ENCODE measurements at regions not wholly inside any gene's neighbourhood (a gene's known extent, or its start where the extent isn't known, plus 50 kb on each side); places are given as distances from the start of the nearest gene placed in this dataset.

GRCh38 chr14:44438936-44439335, 68.1 kb downstream of the FSCB start:
- no TSS peak for BruUV-seq (replicated peaks)
- DNase-seq, result peak; percentile 66
- intact Hi-C loops (cut with micrococcal nuclease), result loop anchor here (2.0 to 10.0 kb wide), 5 partner anchors 66 to 216 kb away; no protein-coding TSS in a partner anchor
- H3K79me2 ChIP-seq (ENCODE audit: low read length), result no peaks in the 10 kb centered on the region
- peak; percentile 95 for ATAC-seq
- H3K36me3 ChIP-seq (ENCODE audit: low read depth, low read length), result no peaks in the 10 kb centered on the region
- H3F3A ChIP-seq (ENCODE audit: low read length, unreplicated experiment), result no peaks in the 10 kb centered on the region
- H2AFZ ChIP-seq (ENCODE audit: low read length), result no peak overlapping the region
- no peaks in the 10 kb centered on the region for H3K9me2 ChIP-seq (replicated peaks; ENCODE audit: low read length)
- POLR2A ChIA-PET (ENCODE audit: unreplicated experiment), result no interaction called here
- peaks cover 8% of the 10 kb centered on the region for H3K4me1 ChIP-seq (ENCODE audit: insufficient read depth, low read length)
- CTCF ChIA-PET, result interaction anchor here (0.6 kb wide), 1 partner anchor 150 kb away, joined by 3 read pairs; no protein-coding TSS in a partner anchor
- 0 out of 2 replicates have a peak overlapping the region, but pooled peaks have one; percentile 38 for H3K27ac ChIP-seq (ENCODE audit: low read length)
- H3K4me2 ChIP-seq (ENCODE audit: low read length), result peak overlapping the region; percentile 24; the same call in 1 of the 2 replicates
- H3K27me3 ChIP-seq (ENCODE audit: low read length), result no peaks in the 10 kb centered on the region
- H3K9me3 ChIP-seq (ENCODE audit: low read length), result no peaks in the 10 kb centered on the region
- no peaks in the 10 kb centered on the region for H4K20me1 ChIP-seq (ENCODE audit: low read length)
- H3K9ac ChIP-seq (ENCODE audit: low read length), result no peak overlapping the region
- no peak for TF ChIP-seq EZH2phosphoT487 (IDR thresholded peaks at IDR 0.05; ENCODE audit: borderline replicate concordance, low read length)
- TF ChIP-seq CTCF (conservative IDR thresholded peaks at IDR 0.05; ENCODE audit: low read depth, low read length), result no peak
- no peak for TF ChIP-seq EZH2 (IDR thresholded peaks at IDR 0.05; ENCODE audit: low read length, unreplicated experiment)
- H3K4me3 ChIP-seq (ENCODE audit: low read length), result no peak overlapping the region

DNA sequence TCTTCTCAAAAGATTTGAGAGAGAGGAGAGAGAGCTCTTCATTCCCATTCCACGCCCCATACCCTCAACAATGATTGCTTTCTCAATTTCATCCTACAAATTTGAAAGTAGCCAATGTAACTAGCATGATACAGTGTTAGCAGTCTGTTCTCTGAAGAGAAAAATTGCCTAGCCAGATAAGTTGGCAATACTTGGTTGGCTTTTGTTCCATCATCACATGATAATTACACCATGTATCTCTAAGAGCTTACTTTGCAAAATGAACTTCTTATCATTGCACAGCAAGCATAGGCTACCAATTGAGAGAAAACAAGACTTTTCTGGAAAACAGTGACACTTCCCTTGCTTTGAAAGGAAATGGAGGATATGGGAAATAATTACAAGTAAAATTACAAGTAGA, 68.9 kb downstream of the FSCB start:
- H4K20me1 ChIP-seq (ENCODE audit: low read length), result no peaks in the 10 kb centered on the region
- H3F3A ChIP-seq (ENCODE audit: low read length, unreplicated experiment), result no peaks in the 10 kb centered on the region
- ATAC-seq (no peak), DNase-seq (no peak)
- no peak overlapping the region for H3K27ac ChIP-seq (ENCODE audit: low read length)
- ChIA-PET CTCF (no interaction called here), POLR2A (ENCODE audit: unreplicated experiment) (no interaction called here)
- BruUV-seq (replicated peaks), result no TSS peak
- H3K4me2 ChIP-seq (ENCODE audit: low read length), result no peak overlapping the region
- H3K4me1 ChIP-seq (ENCODE audit: insufficient read depth, low read length), result peaks cover 8% of the 10 kb centered on the region
- no peaks in the 10 kb centered on the region for H3K9me2 ChIP-seq (replicated peaks; ENCODE audit: low read length)
- H3K9ac ChIP-seq (ENCODE audit: low read length), result no peak overlapping the region
- no peak overlapping the region for H2AFZ ChIP-seq (ENCODE audit: low read length)
- H3K4me3 ChIP-seq (ENCODE audit: low read length), result no peak overlapping the region
- TF ChIP-seq CTCF (conservative IDR thresholded peaks at IDR 0.05; ENCODE audit: low read depth, low read length), result no peak
- TF ChIP-seq EZH2 (IDR thresholded peaks at IDR 0.05; ENCODE audit: low read length, unreplicated experiment), result no peak
- TF ChIP-seq EZH2phosphoT487 (IDR thresholded peaks at IDR 0.05; ENCODE audit: borderline replicate concordance, low read length), result no peak
- H3K27me3 ChIP-seq (ENCODE audit: low read length), result no peaks in the 10 kb centered on the region
- H3K79me2 ChIP-seq (ENCODE audit: low read length), result no peaks in the 10 kb centered on the region
- H3K36me3 ChIP-seq (ENCODE audit: low read depth, low read length), result no peaks in the 10 kb centered on the region
- H3K9me3 ChIP-seq (ENCODE audit: low read length), result no peaks in the 10 kb centered on the region
- intact Hi-C loops (cut with micrococcal nuclease), result loop anchor here (2.0 to 10.0 kb wide), 5 partner anchors 65 to 217 kb away; no protein-coding TSS in a partner anchor

GRCh38 chr14:44436458-44436857, 70.6 kb downstream of the FSCB start:
- H3K36me3 ChIP-seq (ENCODE audit: low read depth, low read length), result no peaks in the 10 kb centered on the region
- H3K27me3 ChIP-seq (ENCODE audit: low read length), result no peaks in the 10 kb centered on the region
- no peak overlapping the region for H3K4me3 ChIP-seq (ENCODE audit: low read length)
- ATAC-seq (no peak), DNase-seq (no peak)
- H3K79me2 ChIP-seq (ENCODE audit: low read length), result no peaks in the 10 kb centered on the region
- intact Hi-C loops (cut with micrococcal nuclease), result loop anchor here (5.0 to 10.0 kb wide), 3 partner anchors 119 to 218 kb away; no protein-coding TSS in a partner anchor
- no peak overlapping the region for H2AFZ ChIP-seq (ENCODE audit: low read length)
- no peaks in the 10 kb centered on the region for H4K20me1 ChIP-seq (ENCODE audit: low read length)
- H3K4me2 ChIP-seq (ENCODE audit: low read length), result no peak overlapping the region
- CTCF ChIA-PET, result no interaction called here
- TF ChIP-seq EZH2 (IDR thresholded peaks at IDR 0.05; ENCODE audit: low read length, unreplicated experiment) (no peak), EZH2phosphoT487 (IDR thresholded peaks at IDR 0.05; ENCODE audit: borderline replicate concordance, low read length) (no peak), CTCF (conservative IDR thresholded peaks at IDR 0.05; ENCODE audit: low read depth, low read length) (no peak)
- H3K9me3 ChIP-seq (ENCODE audit: low read length), result no peaks in the 10 kb centered on the region
- no peak overlapping the region for H3K9ac ChIP-seq (ENCODE audit: low read length)
- POLR2A ChIA-PET (ENCODE audit: unreplicated experiment), result no interaction called here
- no peaks in the 10 kb centered on the region for H3F3A ChIP-seq (ENCODE audit: low read length, unreplicated experiment)
- H3K4me1 ChIP-seq (ENCODE audit: insufficient read depth, low read length), result peaks cover 8% of the 10 kb centered on the region
- no peaks in the 10 kb centered on the region for H3K9me2 ChIP-seq (replicated peaks; ENCODE audit: low read length)
- no TSS peak for BruUV-seq (replicated peaks)
- no peak overlapping the region for H3K27ac ChIP-seq (ENCODE audit: low read length)

Data from PC-3 (cell line).